ENCODE measurements at regions not wholly inside any gene's neighbourhood (a gene's known extent, or its start where the extent isn't known, plus 50 kb on each side); places are given as distances from the start of the nearest gene placed in this dataset.
A peak's percentile ranks its signal among the peaks of the same experiment; 100 is the strongest.

GRCh38 chr1:80778094-80778840, 1022.5 kb upstream of the ADGRL2 start:
- H3K27ac ChIP-seq (ENCODE audit: low read depth, low read length) = no peak overlapping the region
- TF ChIP-seq ASH2L (IDR thresholded peaks at IDR 0.05; ENCODE audit: low read length) (no peak), RAD21 (IDR thresholded peaks at IDR 0.05 in 1 of 2, conservative IDR thresholded peaks at IDR 0.05 in 1 of 2; ENCODE audit: low read depth in 2 of 2, low read length in 2 of 2) (0 out of 4 replicates have a peak, but pooled peaks of 1 of the 2 experiments have one; percentile 4), PHF8 (conservative IDR thresholded peaks at IDR 0.05; ENCODE audit: low read depth, low read length) (no peak), CBX5 (IDR thresholded peaks at IDR 0.05; ENCODE audit: low read depth, low read length) (no peak), EP300 (IDR thresholded peaks at IDR 0.05; ENCODE audit: borderline replicate concordance in 1 of 2, low read depth in 2 of 2, low read length in 2 of 2) (no peak), YY1 (IDR thresholded peaks at IDR 0.05; ENCODE audit: low read depth, low read length) (no peak), RBBP5 (IDR thresholded peaks at IDR 0.05; ENCODE audit: borderline replicate concordance, low read depth, low read length) (no peak)
- no peak overlapping the region for H3K14ac ChIP-seq (ENCODE audit: insufficient read length)
- no peak overlapping the region; the same call in 1 of the 2 replicates for H2AFZ ChIP-seq (ENCODE audit: low read length)
- H3K9me3 ChIP-seq (ENCODE audit: insufficient read depth in 2 of 2, low read depth in 1 of 2, low read length in 1 of 2) = no peaks in the 10 kb centered on the region
- no peaks in the 10 kb centered on the region for H3K79me2 ChIP-seq (ENCODE audit: control insufficient read depth in 1 of 2, insufficient read depth in 2 of 2, low read length in 2 of 2)
- H3K9ac ChIP-seq (replicated peaks in 1 of 4; ENCODE audit: extremely low read depth in 1 of 4, low read depth in 3 of 4, low read length in 3 of 4) = no peak overlapping the region
- no peak overlapping the region; the same call in 1 of the 2 replicates for H2BK5ac ChIP-seq (ENCODE audit: low read depth, low read length)
- no peaks in the 10 kb centered on the region for H3K4me1 ChIP-seq (replicated peaks in 1 of 4; ENCODE audit: control insufficient read depth in 3 of 4, insufficient read depth in 4 of 4, low read length in 3 of 4)
- 82% methylated on average over 12 of the region's 12 CpGs; no CpG with 5 or more reads in 1 of the 2 experiments for WGBS, 2 experiments (ENCODE audit: extremely low coverage in 1 of 2, insufficient coverage in 1 of 2, insufficient read length in 1 of 2, insufficient replicate concordance in 2 of 2, low coverage in 1 of 2, low lambda C conversion rate in 2 of 2, missing lambda C conversion rate in 1 of 2)
- H4K8ac ChIP-seq (ENCODE audit: extremely low read depth, insufficient read depth, low read length) = peak overlapping the region; percentile 80; the same call in 1 of the 2 replicates
- DNase-seq (ENCODE audit: low read depth in 1 of 2, low spot score in 2 of 2) = no peak
- no peak overlapping the region for H4K91ac ChIP-seq (replicated peaks; ENCODE audit: insufficient read length, low read length)
- H4K5ac ChIP-seq (ENCODE audit: insufficient read length, low read depth, low read length) = no peak overlapping the region
- no peaks in the 10 kb centered on the region for H3K79me1 ChIP-seq (ENCODE audit: low read depth, low read length)
- no peak overlapping the region for H3K56ac ChIP-seq (replicated peaks; ENCODE audit: insufficient read length, low read depth, low read length)
- H2BK12ac ChIP-seq (ENCODE audit: low read depth, low read length) = no peak overlapping the region
- H3K18ac ChIP-seq (ENCODE audit: extremely low read depth, low read length) = no peak overlapping the region
- H2BK120ac ChIP-seq (replicated peaks; ENCODE audit: low read depth, low read length) = no peak overlapping the region
- no peaks in the 10 kb centered on the region for H4K20me1 ChIP-seq (replicated peaks in 1 of 2; ENCODE audit: control insufficient read depth in 1 of 2, insufficient read depth in 2 of 2, low read length in 2 of 2)
- H3K23me2 ChIP-seq (ENCODE audit: low read depth, low read length) = no peaks in the 10 kb centered on the region
- H3K4ac ChIP-seq (replicated peaks; ENCODE audit: insufficient read length, low read depth, low read length) = no peak overlapping the region
- no peak for FAIRE-seq
- POLR2A ChIA-PET (ENCODE audit: partially characterized antibody) = interaction anchor here (1.0 kb wide), 1 partner anchor 13 kb away, joined by 3 read pairs; no protein-coding TSS in a partner anchor
- H2AK5ac ChIP-seq (ENCODE audit: low read depth, low read length) = no peak overlapping the region
- no peak overlapping the region for H3K23ac ChIP-seq (ENCODE audit: insufficient read length)
- H3K27me3 ChIP-seq (replicated peaks in 1 of 4; ENCODE audit: control insufficient read depth in 3 of 4, extremely low read depth in 1 of 4, insufficient read depth in 3 of 4, low read length in 3 of 4) = no peaks in the 10 kb centered on the region
- no peak overlapping the region for H3K4me3 ChIP-seq (ENCODE audit: extremely low read depth in 1 of 4, insufficient read depth in 2 of 4, low read depth in 3 of 4, low read length in 4 of 4)
- H2BK20ac ChIP-seq (ENCODE audit: low read length) = no peak overlapping the region
- CTCF ChIA-PET (ENCODE audit: partially characterized antibody) = interaction anchor here (0.7 to 1.0 kb wide), 4 partner anchors 13 to 400 kb away, joined by 3 to 4 read pairs (median 3); no protein-coding TSS in a partner anchor
- H3K36me3 ChIP-seq (ENCODE audit: control insufficient read depth in 2 of 4, insufficient read depth in 4 of 4, low read length in 3 of 4) = no peaks in the 10 kb centered on the region
- no peak overlapping the region for H2BK15ac ChIP-seq (ENCODE audit: low read length)
- H3K4me2 ChIP-seq (ENCODE audit: insufficient read depth in 1 of 2, low read depth in 2 of 2, low read length in 2 of 2) = no peak overlapping the region

All from H1 (cell line).